Fibroblast of lung (primary cell): ENCODE measurements at regions not wholly inside any gene's neighbourhood (a gene's known extent, or its start where the extent isn't known, plus 50 kb on each side); places are given as distances from the start of the nearest gene placed in this dataset.

Experiments used
- EZH2 ChIP-seq: IDR thresholded peaks from 2 replicates; pipeline ENCODE4 v1.5.1; 2012; ENCODE audit warnings: low read length, control low read depth, mild to moderate bottlenecking; ENCODE audit errors: missing control alignments
- TF ChIP-seq, protein P1 (sequence below), 2 donors: IDR thresholded peaks in 1 of 2; conservative IDR thresholded peaks in 1 of 2; 1 replicate in 1 of 2; 2 replicates in 1 of 2; pipeline ENCODE4 v1.5.1; 2011 to 2012; ENCODE audit warnings: low read length in 2 of 2, control low read depth in 1 of 2, inconsistent platforms in 1 of 2, low read depth in 1 of 2, mild to moderate bottlenecking in 1 of 2

DNA sequence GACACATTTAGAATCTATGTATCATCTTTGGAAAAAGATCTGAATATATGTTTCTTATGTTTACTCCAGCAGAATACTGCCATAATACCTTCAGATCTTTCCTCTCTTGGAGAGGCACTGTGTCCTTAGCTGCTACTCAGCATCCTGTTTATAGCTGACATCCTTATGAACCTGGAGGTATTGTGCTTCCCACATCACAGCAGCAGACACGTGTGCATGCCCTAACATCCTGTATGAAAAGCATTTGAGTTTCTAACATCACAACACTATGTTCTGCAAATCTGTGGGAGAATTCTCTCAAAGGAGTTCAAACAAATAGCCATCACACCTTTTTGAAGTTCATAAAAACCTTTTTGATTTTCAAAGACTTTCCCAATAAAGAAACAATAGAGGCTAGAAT lies 216.0 kb downstream of the GJA1 start:
- TF ChIP-seq, protein P1, sequence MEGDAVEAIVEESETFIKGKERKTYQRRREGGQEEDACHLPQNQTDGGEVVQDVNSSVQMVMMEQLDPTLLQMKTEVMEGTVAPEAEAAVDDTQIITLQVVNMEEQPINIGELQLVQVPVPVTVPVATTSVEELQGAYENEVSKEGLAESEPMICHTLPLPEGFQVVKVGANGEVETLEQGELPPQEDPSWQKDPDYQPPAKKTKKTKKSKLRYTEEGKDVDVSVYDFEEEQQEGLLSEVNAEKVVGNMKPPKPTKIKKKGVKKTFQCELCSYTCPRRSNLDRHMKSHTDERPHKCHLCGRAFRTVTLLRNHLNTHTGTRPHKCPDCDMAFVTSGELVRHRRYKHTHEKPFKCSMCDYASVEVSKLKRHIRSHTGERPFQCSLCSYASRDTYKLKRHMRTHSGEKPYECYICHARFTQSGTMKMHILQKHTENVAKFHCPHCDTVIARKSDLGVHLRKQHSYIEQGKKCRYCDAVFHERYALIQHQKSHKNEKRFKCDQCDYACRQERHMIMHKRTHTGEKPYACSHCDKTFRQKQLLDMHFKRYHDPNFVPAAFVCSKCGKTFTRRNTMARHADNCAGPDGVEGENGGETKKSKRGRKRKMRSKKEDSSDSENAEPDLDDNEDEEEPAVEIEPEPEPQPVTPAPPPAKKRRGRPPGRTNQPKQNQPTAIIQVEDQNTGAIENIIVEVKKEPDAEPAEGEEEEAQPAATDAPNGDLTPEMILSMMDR (conservative IDR thresholded peaks at IDR 0.05 in 1 of 2, IDR thresholded peaks at IDR 0.05 in 1 of 2; ENCODE audit: low read depth in 1 of 2, low read length in 2 of 2), result no peak
- no peak for TF ChIP-seq EZH2
